ENCODE measurements at regions not wholly inside any gene's neighbourhood (a gene's known extent, or its start where the extent isn't known, plus 50 kb on each side); places are given as distances from the start of the nearest gene placed in this dataset.

GRCh38 chr2:172658945-172659344 lies 76.7 kb upstream of the RAPGEF4 start:
- DNase-seq (ENCODE audit: low read depth, low spot score) = no peak
- Histone ChIP-seq H3K9me3 (ENCODE audit: control insufficient read depth, insufficient read depth, low read length) (no peaks in the 10 kb centered on the region), H3K4me3 (ENCODE audit: low read length) (no peak overlapping the region), H3K27ac (ENCODE audit: low read length) (no peak overlapping the region), H3K36me3 (ENCODE audit: control insufficient read depth, insufficient read depth, low read length) (no peaks in the 10 kb centered on the region), H3K4me1 (ENCODE audit: control insufficient read depth, insufficient read depth, low read length) (no peaks in the 10 kb centered on the region), H3K27me3 (ENCODE audit: control insufficient read depth, insufficient read depth, low read length) (no peaks in the 10 kb centered on the region)
- no CpG with 5 or more reads among the region's 5 CpGs for WGBS (ENCODE audit: insufficient coverage, insufficient read length)

GRCh38 chr2:172662099-172662498 lies 73.5 kb upstream of the RAPGEF4 start:
- Histone ChIP-seq H3K4me3 (ENCODE audit: low read length) (no peak overlapping the region), H3K27ac (ENCODE audit: low read length) (no peak overlapping the region), H3K4me1 (ENCODE audit: control insufficient read depth, insufficient read depth, low read length) (no peaks in the 10 kb centered on the region; the same call in 1 of the 2 replicates), H3K27me3 (ENCODE audit: control insufficient read depth, insufficient read depth, low read length) (no peaks in the 10 kb centered on the region), H3K36me3 (ENCODE audit: control insufficient read depth, insufficient read depth, low read length) (no peaks in the 10 kb centered on the region), H3K9me3 (ENCODE audit: control insufficient read depth, insufficient read depth, low read length) (no peaks in the 10 kb centered on the region; the same call in 1 of the 2 replicates)
- no CpG with 5 or more reads among the region's 3 CpGs for WGBS (ENCODE audit: insufficient coverage, insufficient read length)
- DNase-seq (ENCODE audit: low read depth, low spot score) = no peak

- no peaks in the 10 kb centered on the region for H3K36me3 ChIP-seq (ENCODE audit: control insufficient read depth, insufficient read depth, low read length)
- no peaks in the 10 kb centered on the region; the same call in 1 of the 2 replicates for H3K4me1 ChIP-seq (ENCODE audit: control insufficient read depth, insufficient read depth, low read length)
- no peak overlapping the region for H3K4me3 ChIP-seq (ENCODE audit: low read length)
- DNase-seq (ENCODE audit: low read depth, low spot score) = no peak
- no peaks in the 10 kb centered on the region; the same call in 1 of the 2 replicates for H3K9me3 ChIP-seq (ENCODE audit: control insufficient read depth, insufficient read depth, low read length)
- no CpG with 5 or more reads among the region's 1 CpG for WGBS (ENCODE audit: insufficient coverage, insufficient read length)
- no peaks in the 10 kb centered on the region for H3K27me3 ChIP-seq (ENCODE audit: control insufficient read depth, insufficient read depth, low read length)
- no peak overlapping the region for H3K27ac ChIP-seq (ENCODE audit: low read length)
Measured at GRCh38 chr2:172664766-172665165, 70.9 kb upstream of the RAPGEF4 start.

GRCh38 chr2:172667581-172668325 lies 67.9 kb upstream of the RAPGEF4 start:
- no peaks in the 10 kb centered on the region; the same call in 1 of the 2 replicates for H3K4me1 ChIP-seq (ENCODE audit: control insufficient read depth, insufficient read depth, low read length)
- H3K9me3 ChIP-seq (ENCODE audit: control insufficient read depth, insufficient read depth, low read length) = no peaks in the 10 kb centered on the region; the same call in 1 of the 2 replicates
- DNase-seq (ENCODE audit: low read depth, low spot score) = no peak
- WGBS (ENCODE audit: insufficient coverage, insufficient read length) = no CpG with 5 or more reads among the region's 3 CpGs
- H3K27me3 ChIP-seq (ENCODE audit: control insufficient read depth, insufficient read depth, low read length) = no peaks in the 10 kb centered on the region
- no peaks in the 10 kb centered on the region for H3K36me3 ChIP-seq (ENCODE audit: control insufficient read depth, insufficient read depth, low read length)
- H3K4me3 ChIP-seq (ENCODE audit: low read length) = no peak overlapping the region
- no peak overlapping the region for H3K27ac ChIP-seq (ENCODE audit: low read length)

GRCh38 chr2:172671501-172671900 lies 64.1 kb upstream of the RAPGEF4 start:
- Histone ChIP-seq H3K4me3 (ENCODE audit: low read length) (no peak overlapping the region), H3K36me3 (ENCODE audit: control insufficient read depth, insufficient read depth, low read length) (no peaks in the 10 kb centered on the region; the same call in 1 of the 2 replicates), H3K27me3 (ENCODE audit: control insufficient read depth, insufficient read depth, low read length) (no peaks in the 10 kb centered on the region), H3K27ac (ENCODE audit: low read length) (no peak overlapping the region), H3K4me1 (ENCODE audit: control insufficient read depth, insufficient read depth, low read length) (peaks cover 1% of the 10 kb centered on the region; the same call in 1 of the 2 replicates), H3K9me3 (ENCODE audit: control insufficient read depth, insufficient read depth, low read length) (no peaks in the 10 kb centered on the region)
- WGBS (ENCODE audit: insufficient coverage, insufficient read length) = no CpG with 5 or more reads among the region's 1 CpG
- DNase-seq (ENCODE audit: low read depth, low spot score) = no peak

DNA sequence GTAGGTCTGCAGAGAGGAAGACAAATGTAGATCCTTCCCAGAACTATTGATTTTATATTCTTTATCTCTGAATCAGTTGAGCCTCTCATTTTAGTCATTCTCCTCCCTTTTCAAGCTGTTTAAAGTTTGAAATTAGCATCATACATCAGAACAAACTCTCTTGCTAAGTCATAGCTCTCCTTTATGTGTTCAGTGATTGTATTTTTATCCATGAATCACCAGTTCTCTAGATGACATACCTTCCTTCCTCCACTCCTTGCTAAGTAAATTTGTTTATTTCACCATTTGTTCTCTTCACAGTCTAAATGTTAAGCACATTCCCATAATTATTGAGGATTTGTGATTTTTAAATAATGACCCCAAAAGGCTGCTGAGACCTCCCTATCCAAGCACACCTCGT lies 63.5 kb upstream of the RAPGEF4 start:
- no peak overlapping the region for H3K4me3 ChIP-seq (ENCODE audit: low read length)
- H3K9me3 ChIP-seq (ENCODE audit: control insufficient read depth, insufficient read depth, low read length) = no peaks in the 10 kb centered on the region
- no peak for DNase-seq (ENCODE audit: low read depth, low spot score)
- no peaks in the 10 kb centered on the region; the same call in 1 of the 2 replicates for H3K36me3 ChIP-seq (ENCODE audit: control insufficient read depth, insufficient read depth, low read length)
- no peaks in the 10 kb centered on the region for H3K27me3 ChIP-seq (ENCODE audit: control insufficient read depth, insufficient read depth, low read length)
- peaks cover 1% of the 10 kb centered on the region; the same call in 1 of the 2 replicates for H3K4me1 ChIP-seq (ENCODE audit: control insufficient read depth, insufficient read depth, low read length)
- no CpG with 5 or more reads among the region's 1 CpG for WGBS (ENCODE audit: insufficient coverage, insufficient read length)
- no peak overlapping the region for H3K27ac ChIP-seq (ENCODE audit: low read length)

DNA sequence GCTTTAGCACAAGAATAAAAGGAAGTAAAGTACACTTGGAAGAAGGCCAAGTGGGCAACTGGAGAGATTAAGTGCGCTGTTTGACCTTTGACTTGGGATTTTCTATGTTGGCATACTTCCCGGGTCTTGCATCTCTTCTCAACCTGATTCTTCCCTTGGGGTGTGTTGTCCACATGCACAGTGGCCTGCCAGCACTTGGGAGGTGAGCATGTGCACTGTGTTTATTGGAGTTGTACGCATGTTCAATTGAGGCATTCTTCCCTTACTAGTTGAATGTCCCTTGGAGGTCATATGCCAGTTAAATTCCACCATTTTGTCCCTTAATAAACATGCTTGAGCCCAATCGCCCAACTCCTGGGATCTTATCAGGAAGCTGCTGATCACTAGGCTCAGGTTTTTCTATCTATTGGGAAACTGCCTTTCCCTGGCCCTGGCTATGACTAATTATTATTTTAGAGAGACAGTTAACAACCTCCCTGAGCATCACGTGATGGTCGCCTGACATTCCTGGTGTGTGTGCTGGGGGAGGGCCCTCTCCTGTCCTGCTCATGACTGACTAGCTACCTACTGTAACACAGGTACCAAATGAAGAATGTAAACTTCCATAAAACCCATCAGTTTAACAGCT lies 62.5 kb upstream of the RAPGEF4 start:
- Histone ChIP-seq H3K4me1 (ENCODE audit: control insufficient read depth, insufficient read depth, low read length) (peaks cover 1% of the 10 kb centered on the region; the same call in 1 of the 2 replicates), H3K4me3 (ENCODE audit: low read length) (no peak overlapping the region), H3K27me3 (ENCODE audit: control insufficient read depth, insufficient read depth, low read length) (no peaks in the 10 kb centered on the region), H3K9me3 (ENCODE audit: control insufficient read depth, insufficient read depth, low read length) (no peaks in the 10 kb centered on the region), H3K27ac (ENCODE audit: low read length) (no peak overlapping the region), H3K36me3 (ENCODE audit: control insufficient read depth, insufficient read depth, low read length) (no peaks in the 10 kb centered on the region; the same call in 1 of the 2 replicates)
- no peak for DNase-seq (ENCODE audit: low read depth, low spot score)
- WGBS (ENCODE audit: insufficient coverage, insufficient read length) = no CpG with 5 or more reads among the region's 6 CpGs

- Histone ChIP-seq H3K4me3 (ENCODE audit: low read length) (no peak overlapping the region), H3K4me1 (ENCODE audit: control insufficient read depth, insufficient read depth, low read length) (peaks cover 1% of the 10 kb centered on the region; the same call in 1 of the 2 replicates), H3K9me3 (ENCODE audit: control insufficient read depth, insufficient read depth, low read length) (no peaks in the 10 kb centered on the region), H3K27me3 (ENCODE audit: control insufficient read depth, insufficient read depth, low read length) (no peaks in the 10 kb centered on the region; the same call in 1 of the 2 replicates), H3K36me3 (ENCODE audit: control insufficient read depth, insufficient read depth, low read length) (no peaks in the 10 kb centered on the region; the same call in 1 of the 2 replicates), H3K27ac (ENCODE audit: low read length) (no peak overlapping the region)
- peak; percentile 43 for DNase-seq (ENCODE audit: low read depth, low spot score)
- no CpG with 5 or more reads among the region's 39 CpGs for WGBS (ENCODE audit: insufficient coverage, insufficient read length)
Measured at GRCh38 chr2:172674034-172674967, 61.3 kb upstream of the RAPGEF4 start.

DNA sequence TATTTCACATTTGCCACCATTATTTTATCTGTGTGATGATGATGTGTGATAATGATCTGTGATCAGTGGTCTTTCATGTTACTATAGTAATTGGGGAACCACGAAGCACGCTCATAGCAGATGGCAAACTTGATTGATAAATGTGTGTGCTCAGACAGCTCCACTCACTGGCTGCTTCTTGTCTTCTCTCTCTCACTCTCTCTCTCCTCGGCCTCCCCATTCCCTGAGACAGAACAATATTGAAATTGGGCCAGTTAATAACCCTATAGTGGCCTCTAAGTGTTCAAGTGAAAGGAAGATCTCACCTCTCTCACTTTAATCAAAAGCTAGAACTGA lies 60.7 kb upstream of the RAPGEF4 start:
- no peaks in the 10 kb centered on the region for H3K9me3 ChIP-seq (ENCODE audit: control insufficient read depth, insufficient read depth, low read length)

DNA sequence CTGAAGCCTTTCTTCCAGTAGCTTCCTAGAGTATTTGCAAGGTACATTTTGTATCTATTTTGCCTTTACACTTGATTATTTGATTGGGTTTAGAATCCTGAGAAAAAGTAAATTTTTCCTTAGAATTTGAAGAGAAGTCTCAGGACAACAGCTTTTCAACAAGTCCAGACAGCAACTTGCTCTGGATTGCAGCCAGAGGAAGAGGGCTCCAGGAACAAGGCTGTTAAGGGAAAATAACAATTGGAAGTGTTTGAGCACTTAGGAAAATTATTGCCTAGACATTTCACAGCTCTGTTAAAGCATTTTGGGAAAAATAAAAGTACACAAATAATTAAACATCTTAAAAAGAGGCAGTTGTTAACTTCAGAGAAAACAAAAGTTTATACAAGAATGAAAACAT lies 58.3 kb upstream of the RAPGEF4 start:
- H3K36me3 ChIP-seq (ENCODE audit: control insufficient read depth, insufficient read depth, low read length) = no peaks in the 10 kb centered on the region; the same call in 1 of the 2 replicates
- peaks cover 1% of the 10 kb centered on the region; the same call in 1 of the 2 replicates for H3K4me1 ChIP-seq (ENCODE audit: control insufficient read depth, insufficient read depth, low read length)
- H3K4me3 ChIP-seq (ENCODE audit: low read length) = no peak overlapping the region
- H3K9me3 ChIP-seq (ENCODE audit: control insufficient read depth, insufficient read depth, low read length) = no peaks in the 10 kb centered on the region
- no peaks in the 10 kb centered on the region; the same call in 1 of the 2 replicates for H3K27me3 ChIP-seq (ENCODE audit: control insufficient read depth, insufficient read depth, low read length)
- DNase-seq (ENCODE audit: low read depth, low spot score) = no peak
- no peak overlapping the region for H3K27ac ChIP-seq (ENCODE audit: low read length)

More for the DNA sequence above, 60.7 kb upstream of the RAPGEF4 start:
- DNase-seq (ENCODE audit: low read depth, low spot score) = no peak
- Histone ChIP-seq H3K36me3 (ENCODE audit: control insufficient read depth, insufficient read depth, low read length) (no peaks in the 10 kb centered on the region; the same call in 1 of the 2 replicates), H3K27ac (ENCODE audit: low read length) (no peak overlapping the region), H3K4me3 (ENCODE audit: low read length) (no peak overlapping the region), H3K4me1 (ENCODE audit: control insufficient read depth, insufficient read depth, low read length) (peaks cover 1% of the 10 kb centered on the region; the same call in 1 of the 2 replicates), H3K27me3 (ENCODE audit: control insufficient read depth, insufficient read depth, low read length) (no peaks in the 10 kb centered on the region; the same call in 1 of the 2 replicates)
- WGBS (ENCODE audit: insufficient coverage, insufficient read length) = no CpG with 5 or more reads among the region's 3 CpGs

Measured in iPS DF 6.9 (cell line).